Uterus (tissue), 2 donors: ENCODE measurements at regions not wholly inside any gene's neighbourhood (a gene's known extent, or its start where the extent isn't known, plus 50 kb on each side); places are given as distances from the start of the nearest gene placed in this dataset.

ENCODE experiments used
- POLR2A ChIP-seq, 2 donors: fragments of 450-650 bp; IDR thresholded peaks; one replicate each; pipeline ENCODE4 v1.6.1; 2016; ENCODE audit warnings: antibody characterized with exemption in 2 of 2, mild to moderate bottlenecking in 1 of 2, moderate library complexity in 1 of 2
- TF ChIP-seq, protein P1 (sequence below), 4 experiments: fragments of 200-600 bp in 2 of 4; fragments of 450-650 bp in 2 of 4; sonication (generic) in 2 of 4; IDR thresholded peaks; one replicate each; pipeline ENCODE4 v1.5.1; 2016 to 2019; ENCODE audit warnings: antibody characterized with exemption in 4 of 4, mild to moderate bottlenecking in 2 of 4, moderate library complexity in 1 of 4

DNA sequence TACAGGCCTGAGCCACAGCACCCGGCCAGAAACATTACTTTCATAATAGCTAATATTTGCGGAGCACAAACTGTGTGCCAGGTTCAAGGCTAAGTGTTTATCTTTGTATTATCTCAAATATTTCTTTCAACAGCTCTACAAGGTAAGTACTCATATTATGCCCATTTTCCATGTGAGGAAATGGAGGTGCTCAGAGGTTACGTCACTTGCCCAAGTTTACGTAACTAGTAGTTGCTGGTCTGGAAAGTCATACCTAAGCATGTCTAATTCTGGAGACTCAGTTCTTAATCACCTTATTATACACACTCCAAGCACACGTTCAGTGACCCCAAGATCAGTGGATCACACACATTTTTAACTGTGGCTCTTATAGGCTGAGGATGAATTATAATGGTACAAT lies 177.5 kb downstream of the OXSM start:
- TF ChIP-seq, protein P1, sequence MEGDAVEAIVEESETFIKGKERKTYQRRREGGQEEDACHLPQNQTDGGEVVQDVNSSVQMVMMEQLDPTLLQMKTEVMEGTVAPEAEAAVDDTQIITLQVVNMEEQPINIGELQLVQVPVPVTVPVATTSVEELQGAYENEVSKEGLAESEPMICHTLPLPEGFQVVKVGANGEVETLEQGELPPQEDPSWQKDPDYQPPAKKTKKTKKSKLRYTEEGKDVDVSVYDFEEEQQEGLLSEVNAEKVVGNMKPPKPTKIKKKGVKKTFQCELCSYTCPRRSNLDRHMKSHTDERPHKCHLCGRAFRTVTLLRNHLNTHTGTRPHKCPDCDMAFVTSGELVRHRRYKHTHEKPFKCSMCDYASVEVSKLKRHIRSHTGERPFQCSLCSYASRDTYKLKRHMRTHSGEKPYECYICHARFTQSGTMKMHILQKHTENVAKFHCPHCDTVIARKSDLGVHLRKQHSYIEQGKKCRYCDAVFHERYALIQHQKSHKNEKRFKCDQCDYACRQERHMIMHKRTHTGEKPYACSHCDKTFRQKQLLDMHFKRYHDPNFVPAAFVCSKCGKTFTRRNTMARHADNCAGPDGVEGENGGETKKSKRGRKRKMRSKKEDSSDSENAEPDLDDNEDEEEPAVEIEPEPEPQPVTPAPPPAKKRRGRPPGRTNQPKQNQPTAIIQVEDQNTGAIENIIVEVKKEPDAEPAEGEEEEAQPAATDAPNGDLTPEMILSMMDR (IDR thresholded peaks at IDR 0.05), result no peak
- TF ChIP-seq POLR2A (IDR thresholded peaks at IDR 0.05), result no peak
